ENCODE measurements at regions not wholly inside any gene's neighbourhood (a gene's known extent, or its start where the extent isn't known, plus 50 kb on each side); places are given as distances from the start of the nearest gene placed in this dataset.
"Not testable (repeated sequence)": the region's sequence is repeated elsewhere in the genome, so short reads cannot be mapped to it uniquely, and the experiment has no call there.

DNA sequence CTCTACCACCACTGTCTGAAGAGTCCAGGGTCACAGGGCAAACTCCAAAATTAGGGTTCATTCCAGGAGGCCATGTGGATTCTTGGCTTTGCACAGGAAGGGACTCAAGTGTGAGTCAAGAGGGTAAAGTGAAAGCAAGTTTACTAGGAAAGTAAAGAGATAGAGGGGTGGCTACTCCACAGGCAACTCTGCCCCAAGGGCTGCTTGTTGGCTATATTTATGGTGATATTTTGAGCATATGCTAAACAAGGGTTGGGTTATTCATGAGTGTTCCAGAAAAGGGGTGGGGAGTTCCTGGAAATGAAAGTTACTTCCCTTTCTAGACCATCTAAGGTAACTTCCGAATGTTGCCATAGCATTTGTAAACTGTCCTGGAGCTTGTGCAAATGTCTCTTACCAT lies 1222.0 kb upstream of the TENM3 start:
- intact Hi-C loops (cut with micrococcal nuclease; ENCODE audit: unreplicated experiment), result no loop called here
- no peak for TF ChIP-seq EZH2 (IDR thresholded peaks at IDR 0.05; ENCODE audit: borderline replicate concordance, low read depth, low read length, poor library complexity, severe bottlenecking)
- TF ChIP-seq, protein P1, sequence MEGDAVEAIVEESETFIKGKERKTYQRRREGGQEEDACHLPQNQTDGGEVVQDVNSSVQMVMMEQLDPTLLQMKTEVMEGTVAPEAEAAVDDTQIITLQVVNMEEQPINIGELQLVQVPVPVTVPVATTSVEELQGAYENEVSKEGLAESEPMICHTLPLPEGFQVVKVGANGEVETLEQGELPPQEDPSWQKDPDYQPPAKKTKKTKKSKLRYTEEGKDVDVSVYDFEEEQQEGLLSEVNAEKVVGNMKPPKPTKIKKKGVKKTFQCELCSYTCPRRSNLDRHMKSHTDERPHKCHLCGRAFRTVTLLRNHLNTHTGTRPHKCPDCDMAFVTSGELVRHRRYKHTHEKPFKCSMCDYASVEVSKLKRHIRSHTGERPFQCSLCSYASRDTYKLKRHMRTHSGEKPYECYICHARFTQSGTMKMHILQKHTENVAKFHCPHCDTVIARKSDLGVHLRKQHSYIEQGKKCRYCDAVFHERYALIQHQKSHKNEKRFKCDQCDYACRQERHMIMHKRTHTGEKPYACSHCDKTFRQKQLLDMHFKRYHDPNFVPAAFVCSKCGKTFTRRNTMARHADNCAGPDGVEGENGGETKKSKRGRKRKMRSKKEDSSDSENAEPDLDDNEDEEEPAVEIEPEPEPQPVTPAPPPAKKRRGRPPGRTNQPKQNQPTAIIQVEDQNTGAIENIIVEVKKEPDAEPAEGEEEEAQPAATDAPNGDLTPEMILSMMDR (conservative IDR thresholded peaks at IDR 0.05; ENCODE audit: low read depth, low read length), result no peak
- ChIA-PET POLR2A (ENCODE audit: low non-redundant PET) (interaction anchor here (0.6 kb wide), 1 partner anchor 34 kb away, joined by 3 read pairs; no protein-coding TSS in a partner anchor), CTCF (no interaction called here)
- no peak for DNase-seq (ENCODE audit: low spot score)
- Histone ChIP-seq H3K27ac (ENCODE audit: low read depth, low read length, poor library complexity, severe bottlenecking) (no peak overlapping the region), H3K36me3 (ENCODE audit: insufficient read depth, low read length, poor library complexity, severe bottlenecking) (no peaks in the 10 kb centered on the region), H3K27me3 (replicated peaks; ENCODE audit: insufficient read depth, low read depth, low read length, poor library complexity) (no peaks in the 10 kb centered on the region), H3K4me3 (ENCODE audit: low read depth, low read length, poor library complexity, severe bottlenecking) (no peak overlapping the region), H3K4me1 (ENCODE audit: insufficient read depth, low read length, poor library complexity, severe bottlenecking) (no peaks in the 10 kb centered on the region), H3K9me3 (ENCODE audit: low read depth, low read length, poor library complexity, severe bottlenecking) (no peaks in the 10 kb centered on the region)
- no TSS peak for BruUV-seq (replicated peaks)

DNA sequence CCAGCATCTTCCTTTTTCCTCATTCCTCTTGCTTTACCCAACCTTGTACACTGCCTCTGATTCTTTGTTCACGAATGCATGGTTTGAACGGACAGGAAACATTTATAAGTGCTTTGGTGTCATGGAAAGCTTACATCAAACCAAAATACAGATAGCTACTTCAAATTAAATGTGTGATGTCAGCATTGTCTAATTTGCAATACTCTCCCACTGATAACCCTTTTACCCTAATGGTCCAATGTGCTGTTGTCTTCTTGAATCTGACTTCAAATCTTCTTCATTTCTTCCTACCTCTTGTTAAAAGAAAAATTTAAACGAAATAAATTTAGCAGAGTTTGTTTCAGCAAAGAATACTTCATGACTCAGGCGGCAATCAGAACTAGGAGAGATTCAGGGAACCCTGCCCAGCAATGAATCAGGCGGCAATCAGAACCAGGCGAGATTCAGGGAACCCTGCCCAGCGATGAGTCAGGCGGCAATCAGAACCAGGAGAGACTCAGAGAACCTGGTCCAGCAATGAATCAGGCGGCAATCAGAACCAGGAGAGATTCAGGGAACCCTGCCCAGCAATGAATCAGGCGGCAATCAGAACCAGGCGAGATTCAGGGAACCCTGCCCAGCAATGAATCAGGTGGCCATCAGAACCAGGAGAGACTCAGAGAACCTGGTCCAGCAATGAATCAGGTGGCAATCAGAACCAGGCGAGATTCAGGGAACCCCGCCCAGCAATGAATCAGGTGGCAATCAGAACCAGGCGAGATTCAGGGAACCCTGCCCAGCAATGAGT lies 1212.9 kb upstream of the TENM3 start:
- H3K27ac ChIP-seq (ENCODE audit: low read depth, low read length, poor library complexity, severe bottlenecking); intact Hi-C loops (cut with micrococcal nuclease; ENCODE audit: unreplicated experiment); H3K9me3 ChIP-seq (ENCODE audit: low read depth, low read length, poor library complexity, severe bottlenecking); POLR2A ChIA-PET (ENCODE audit: low non-redundant PET); CTCF ChIA-PET; H3K36me3 ChIP-seq (ENCODE audit: insufficient read depth, low read length, poor library complexity, severe bottlenecking); H3K4me1 ChIP-seq (ENCODE audit: insufficient read depth, low read length, poor library complexity, severe bottlenecking); BruUV-seq (replicated peaks); H3K4me3 ChIP-seq (ENCODE audit: low read depth, low read length, poor library complexity, severe bottlenecking); H3K27me3 ChIP-seq (replicated peaks; ENCODE audit: insufficient read depth, low read depth, low read length, poor library complexity); DNase-seq (ENCODE audit: low spot score): not testable (repeated sequence)

DNA sequence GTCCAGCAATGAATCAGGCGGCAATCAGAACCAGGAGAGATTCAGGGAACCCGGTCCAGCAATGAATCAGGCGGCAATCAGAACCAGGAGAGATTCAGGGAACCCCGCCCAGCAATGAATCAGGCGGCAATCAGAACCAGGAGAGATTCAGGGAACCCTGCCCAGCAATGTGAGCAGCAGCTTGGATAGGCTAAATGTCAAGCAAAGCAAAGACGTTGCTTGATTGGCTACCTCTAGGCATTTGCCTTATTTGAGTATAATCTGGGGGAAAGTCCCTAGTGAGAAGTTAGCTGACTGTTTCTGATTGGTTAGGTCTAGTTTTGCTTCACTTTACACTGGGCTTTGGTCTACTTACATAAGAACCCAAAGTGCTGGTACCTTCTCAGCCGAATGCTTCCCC lies 1212.2 kb upstream of the TENM3 start:
- ChIA-PET POLR2A (ENCODE audit: low non-redundant PET) (no interaction called here), CTCF (no interaction called here)
- no TSS peak for BruUV-seq (replicated peaks)
- no peaks in the 10 kb centered on the region for H3K27me3 ChIP-seq (replicated peaks; ENCODE audit: insufficient read depth, low read depth, low read length, poor library complexity)
- H3K9me3 ChIP-seq (ENCODE audit: low read depth, low read length, poor library complexity, severe bottlenecking), result no peaks in the 10 kb centered on the region
- H3K4me3 ChIP-seq (ENCODE audit: low read depth, low read length, poor library complexity, severe bottlenecking), result no peak overlapping the region
- TF ChIP-seq, protein P1 (conservative IDR thresholded peaks at IDR 0.05; ENCODE audit: low read depth, low read length), result no peak
- no peak for TF ChIP-seq EZH2 (IDR thresholded peaks at IDR 0.05; ENCODE audit: borderline replicate concordance, low read depth, low read length, poor library complexity, severe bottlenecking)
- no peaks in the 10 kb centered on the region for H3K4me1 ChIP-seq (ENCODE audit: insufficient read depth, low read length, poor library complexity, severe bottlenecking)
- no peak for DNase-seq (ENCODE audit: low spot score)
- no peak overlapping the region for H3K27ac ChIP-seq (ENCODE audit: low read depth, low read length, poor library complexity, severe bottlenecking)
- H3K36me3 ChIP-seq (ENCODE audit: insufficient read depth, low read length, poor library complexity, severe bottlenecking), result no peaks in the 10 kb centered on the region
- intact Hi-C loops (cut with micrococcal nuclease; ENCODE audit: unreplicated experiment), result no loop called here

DNA sequence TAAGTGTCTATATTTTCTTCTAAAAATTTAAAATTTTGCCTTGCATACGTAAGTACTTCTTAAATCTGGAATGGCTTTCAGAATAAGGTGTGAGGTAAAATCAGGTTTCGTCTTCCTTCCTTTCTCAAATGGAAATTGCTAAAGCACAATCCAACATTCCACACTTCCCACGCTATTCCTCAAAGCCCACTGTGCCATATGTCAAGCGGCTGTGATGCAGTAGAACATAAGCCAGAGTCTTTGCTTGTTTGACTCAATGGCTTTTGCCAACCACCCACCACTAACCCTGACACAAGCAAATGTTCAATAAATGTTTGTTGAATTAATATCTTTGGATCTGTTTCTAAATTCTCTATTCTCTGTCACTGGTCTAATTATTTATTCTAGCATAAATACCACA lies 1199.7 kb upstream of the TENM3 start:
- Histone ChIP-seq H3K27me3 (replicated peaks; ENCODE audit: insufficient read depth, low read depth, low read length, poor library complexity) (no peaks in the 10 kb centered on the region), H3K4me1 (ENCODE audit: insufficient read depth, low read length, poor library complexity, severe bottlenecking) (no peaks in the 10 kb centered on the region), H3K27ac (ENCODE audit: low read depth, low read length, poor library complexity, severe bottlenecking) (no peak overlapping the region), H3K9me3 (ENCODE audit: low read depth, low read length, poor library complexity, severe bottlenecking) (no peaks in the 10 kb centered on the region), H3K4me3 (ENCODE audit: low read depth, low read length, poor library complexity, severe bottlenecking) (no peak overlapping the region), H3K36me3 (ENCODE audit: insufficient read depth, low read length, poor library complexity, severe bottlenecking) (no peaks in the 10 kb centered on the region)
- DNase-seq (ENCODE audit: low spot score), result no peak
- TF ChIP-seq, protein P1 (conservative IDR thresholded peaks at IDR 0.05; ENCODE audit: low read depth, low read length), result no peak
- no peak for TF ChIP-seq EZH2 (IDR thresholded peaks at IDR 0.05; ENCODE audit: borderline replicate concordance, low read depth, low read length, poor library complexity, severe bottlenecking)
- no TSS peak for BruUV-seq (replicated peaks)
- ChIA-PET POLR2A (ENCODE audit: low non-redundant PET) (no interaction called here), CTCF (no interaction called here)
- intact Hi-C loops (cut with micrococcal nuclease; ENCODE audit: unreplicated experiment), result no loop called here
